ENCODE measurements at regions not wholly inside any gene's neighbourhood (a gene's known extent, or its start where the extent isn't known, plus 50 kb on each side); places are given as distances from the start of the nearest gene placed in this dataset.

DNA sequence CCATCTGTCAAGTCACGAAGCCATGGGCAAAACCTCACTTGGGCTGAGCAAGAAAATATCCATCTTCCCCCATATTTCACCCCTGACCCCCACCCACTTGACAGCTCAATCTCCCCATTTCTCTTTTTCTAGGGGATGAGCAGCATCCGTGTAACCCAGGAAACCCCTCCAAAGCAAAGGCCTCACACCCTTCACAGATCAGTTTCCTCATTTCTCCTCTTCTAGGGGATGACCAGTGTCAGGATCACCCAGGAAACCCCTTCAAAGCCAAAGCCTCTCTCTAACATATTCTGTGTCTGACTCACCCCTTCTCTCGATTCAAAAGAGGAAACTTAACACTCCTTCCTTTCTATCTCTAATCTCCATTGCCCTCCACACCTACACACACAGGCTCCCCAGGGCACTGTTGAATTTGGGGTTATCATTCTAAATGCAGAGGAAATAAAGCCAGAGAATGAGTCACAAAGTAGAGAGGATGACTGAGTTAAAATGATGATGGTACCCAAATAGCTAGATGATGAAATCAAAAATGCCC is 439.7 kb downstream of the BUD13 start:
- TF ChIP-seq, protein P1, sequence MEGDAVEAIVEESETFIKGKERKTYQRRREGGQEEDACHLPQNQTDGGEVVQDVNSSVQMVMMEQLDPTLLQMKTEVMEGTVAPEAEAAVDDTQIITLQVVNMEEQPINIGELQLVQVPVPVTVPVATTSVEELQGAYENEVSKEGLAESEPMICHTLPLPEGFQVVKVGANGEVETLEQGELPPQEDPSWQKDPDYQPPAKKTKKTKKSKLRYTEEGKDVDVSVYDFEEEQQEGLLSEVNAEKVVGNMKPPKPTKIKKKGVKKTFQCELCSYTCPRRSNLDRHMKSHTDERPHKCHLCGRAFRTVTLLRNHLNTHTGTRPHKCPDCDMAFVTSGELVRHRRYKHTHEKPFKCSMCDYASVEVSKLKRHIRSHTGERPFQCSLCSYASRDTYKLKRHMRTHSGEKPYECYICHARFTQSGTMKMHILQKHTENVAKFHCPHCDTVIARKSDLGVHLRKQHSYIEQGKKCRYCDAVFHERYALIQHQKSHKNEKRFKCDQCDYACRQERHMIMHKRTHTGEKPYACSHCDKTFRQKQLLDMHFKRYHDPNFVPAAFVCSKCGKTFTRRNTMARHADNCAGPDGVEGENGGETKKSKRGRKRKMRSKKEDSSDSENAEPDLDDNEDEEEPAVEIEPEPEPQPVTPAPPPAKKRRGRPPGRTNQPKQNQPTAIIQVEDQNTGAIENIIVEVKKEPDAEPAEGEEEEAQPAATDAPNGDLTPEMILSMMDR (IDR thresholded peaks at IDR 0.05) = no peak
- TF ChIP-seq POLR2AphosphoS5 (IDR thresholded peaks at IDR 0.05) (no peak), POLR2A (IDR thresholded peaks at IDR 0.05) (no peak)

Measured in gastroesophageal sphincter (tissue), 3 donors.